GM12891 (cell line): ENCODE measurements at regions not wholly inside any gene's neighbourhood (a gene's known extent, or its start where the extent isn't known, plus 50 kb on each side); places are given as distances from the start of the nearest gene placed in this dataset.

Source experiments
- POLR2A ChIP-seq: IDR thresholded peaks from 2 replicates; pipeline ENCODE4 v1.6.1; 2011; ENCODE audit warnings: low read depth, low read length, control low read depth
- TAF1 ChIP-seq: IDR thresholded peaks from 2 replicates; pipeline ENCODE4 v1.6.1; 2011; ENCODE audit warnings: low read depth, low read length, control low read depth

GRCh38 chr3:80233576-80233975, 465.8 kb upstream of the ROBO1 start:
- TF ChIP-seq POLR2A (no peak), TAF1 (no peak)
